ENCODE measurements at regions not wholly inside any gene's neighbourhood (a gene's known extent, or its start where the extent isn't known, plus 50 kb on each side); places are given as distances from the start of the nearest gene placed in this dataset.

DNA sequence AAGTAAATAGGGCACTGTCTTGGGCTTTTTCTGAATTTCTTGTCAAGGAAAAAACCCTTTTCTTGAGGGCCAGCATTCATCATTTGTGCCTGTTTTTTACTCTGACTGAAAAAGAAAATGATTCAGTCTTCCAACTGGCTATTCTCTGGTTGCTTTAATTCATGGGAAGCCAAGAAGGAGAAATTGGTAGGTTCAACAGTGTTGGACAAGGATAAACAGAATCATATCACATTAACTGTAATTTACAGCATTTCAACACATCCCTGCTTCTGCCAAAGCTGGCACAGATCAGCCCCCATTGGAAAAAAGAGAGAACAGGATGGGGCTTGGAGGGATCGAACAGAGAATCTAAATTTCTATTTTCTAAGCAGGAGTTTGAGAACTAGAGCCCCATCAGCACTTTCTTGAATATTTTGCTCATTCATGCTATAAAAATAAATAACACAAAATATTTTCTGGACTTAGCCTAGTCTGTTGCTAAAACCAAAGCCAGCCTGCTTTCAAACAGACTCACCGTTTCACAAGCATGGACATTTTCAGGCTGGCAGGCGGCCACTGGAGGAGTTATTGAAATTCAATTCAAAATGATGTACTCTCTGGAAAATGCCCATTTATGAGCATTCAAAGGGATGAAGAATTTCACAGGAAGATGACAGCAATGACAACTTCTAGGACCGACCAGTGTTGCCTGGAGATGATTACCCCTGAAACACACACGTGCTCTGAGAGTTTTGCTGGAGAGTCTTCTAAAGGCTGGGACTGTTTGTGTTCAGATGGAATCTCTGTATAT lies 181.2 kb downstream of the WNT5A start:
- TF ChIP-seq, protein P1, sequence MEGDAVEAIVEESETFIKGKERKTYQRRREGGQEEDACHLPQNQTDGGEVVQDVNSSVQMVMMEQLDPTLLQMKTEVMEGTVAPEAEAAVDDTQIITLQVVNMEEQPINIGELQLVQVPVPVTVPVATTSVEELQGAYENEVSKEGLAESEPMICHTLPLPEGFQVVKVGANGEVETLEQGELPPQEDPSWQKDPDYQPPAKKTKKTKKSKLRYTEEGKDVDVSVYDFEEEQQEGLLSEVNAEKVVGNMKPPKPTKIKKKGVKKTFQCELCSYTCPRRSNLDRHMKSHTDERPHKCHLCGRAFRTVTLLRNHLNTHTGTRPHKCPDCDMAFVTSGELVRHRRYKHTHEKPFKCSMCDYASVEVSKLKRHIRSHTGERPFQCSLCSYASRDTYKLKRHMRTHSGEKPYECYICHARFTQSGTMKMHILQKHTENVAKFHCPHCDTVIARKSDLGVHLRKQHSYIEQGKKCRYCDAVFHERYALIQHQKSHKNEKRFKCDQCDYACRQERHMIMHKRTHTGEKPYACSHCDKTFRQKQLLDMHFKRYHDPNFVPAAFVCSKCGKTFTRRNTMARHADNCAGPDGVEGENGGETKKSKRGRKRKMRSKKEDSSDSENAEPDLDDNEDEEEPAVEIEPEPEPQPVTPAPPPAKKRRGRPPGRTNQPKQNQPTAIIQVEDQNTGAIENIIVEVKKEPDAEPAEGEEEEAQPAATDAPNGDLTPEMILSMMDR (IDR thresholded peaks at IDR 0.05): no peak
- TF ChIP-seq POLR2A (IDR thresholded peaks at IDR 0.05): no peak
